ENCODE measurements at regions not wholly inside any gene's neighbourhood (a gene's known extent, or its start where the extent isn't known, plus 50 kb on each side); places are given as distances from the start of the nearest gene placed in this dataset.

GRCh38 chr2:187055463-187055862 is 206.5 kb upstream of the ZSWIM2 start:
- no peak overlapping the region for H3K4me3 ChIP-seq (ENCODE audit: low read depth, low read length)
- H3K36me3 ChIP-seq (ENCODE audit: control insufficient read depth in 2 of 2, insufficient read depth in 1 of 2, low read length in 2 of 2) = no peaks in the 10 kb centered on the region
- H3K4me1 ChIP-seq (ENCODE audit: control insufficient read depth, insufficient read depth, low read length) = no peaks in the 10 kb centered on the region
- H3K27ac ChIP-seq (ENCODE audit: extremely low read depth, low read depth, low read length) = no peak overlapping the region
- TF ChIP-seq ZNF621 (tag by site-specific recombination; IDR thresholded peaks at IDR 0.05) = no peak
- no peaks in the 10 kb centered on the region for H3K9me3 ChIP-seq (ENCODE audit: control insufficient read depth, insufficient read depth, low read depth, low read length)
- CTCF ChIA-PET = no interaction called here
- POLR2A ChIA-PET = no interaction called here

GRCh38 chr2:187054501-187055319 is 205.7 kb upstream of the ZSWIM2 start:
- POLR2A ChIA-PET = no interaction called here
- no peaks in the 10 kb centered on the region for H3K9me3 ChIP-seq (ENCODE audit: control insufficient read depth, insufficient read depth, low read depth, low read length)
- no peaks in the 10 kb centered on the region for H3K36me3 ChIP-seq (ENCODE audit: control insufficient read depth in 2 of 2, insufficient read depth in 1 of 2, low read length in 2 of 2)
- H3K4me1 ChIP-seq (ENCODE audit: control insufficient read depth, insufficient read depth, low read length) = no peaks in the 10 kb centered on the region
- CTCF ChIA-PET = interaction anchor here (0.7 to 0.9 kb wide), 2 partner anchors 9 to 67 kb away, joined by 3 read pairs; no protein-coding TSS in a partner anchor
- H3K27ac ChIP-seq (ENCODE audit: extremely low read depth, low read depth, low read length) = no peak overlapping the region
- TF ChIP-seq ZNF549 (tag by site-specific recombination; IDR thresholded peaks at IDR 0.05) = no peak
- no peak for TF ChIP-seq ZNF404 (tag by site-specific recombination; IDR thresholded peaks at IDR 0.05)
- TF ChIP-seq ZNF169 (tag by site-specific recombination; IDR thresholded peaks at IDR 0.05) = no peak
- no peak for TF ChIP-seq ZNF529 (tag by site-specific recombination; IDR thresholded peaks at IDR 0.05; ENCODE audit: insufficient replicate concordance)
- TF ChIP-seq ZNF776 (tag by site-specific recombination; IDR thresholded peaks at IDR 0.05; ENCODE audit: borderline replicate concordance) = no peak
- TF ChIP-seq SCRT2 (tag by site-specific recombination; IDR thresholded peaks at IDR 0.05) = no peak
- no peak for TF ChIP-seq HOXD13 (CRISPR knock-in tag; IDR thresholded peaks at IDR 0.05; ENCODE audit: borderline replicate concordance)
- no peak for TF ChIP-seq ZNF664 (tag by site-specific recombination; IDR thresholded peaks at IDR 0.05)
- TF ChIP-seq ZFHX2 (tag by site-specific recombination; conservative IDR thresholded peaks at IDR 0.05) = no peak
- no peak for TF ChIP-seq ZSCAN16 (tag by site-specific recombination; IDR thresholded peaks at IDR 0.05)
- TF ChIP-seq ZSCAN23 (tag by site-specific recombination; IDR thresholded peaks at IDR 0.05) = no peak
- TF ChIP-seq OVOL3 (tag by site-specific recombination; IDR thresholded peaks at IDR 0.05) = no peak
- TF ChIP-seq ZNF837 (tag by site-specific recombination; IDR thresholded peaks at IDR 0.05) = no peak
- no peak for TF ChIP-seq ZNF513 (tag by site-specific recombination; IDR thresholded peaks at IDR 0.05)
- H3K4me3 ChIP-seq (ENCODE audit: low read depth, low read length) = no peak overlapping the region

- no peak overlapping the region for H3K4me3 ChIP-seq (ENCODE audit: low read depth, low read length)
- H3K4me1 ChIP-seq (ENCODE audit: control insufficient read depth, insufficient read depth, low read length) = no peaks in the 10 kb centered on the region
- H3K9me3 ChIP-seq (ENCODE audit: control insufficient read depth, insufficient read depth, low read depth, low read length) = no peaks in the 10 kb centered on the region
- H3K36me3 ChIP-seq (ENCODE audit: control insufficient read depth in 2 of 2, insufficient read depth in 1 of 2, low read length in 2 of 2) = no peaks in the 10 kb centered on the region
- no peak overlapping the region for H3K27ac ChIP-seq (ENCODE audit: extremely low read depth, low read depth, low read length)
- ChIA-PET CTCF (no interaction called here), POLR2A (no interaction called here)
- TF ChIP-seq ZNF132 (tag by site-specific recombination; IDR thresholded peaks at IDR 0.05; ENCODE audit: borderline replicate concordance) (no peak), ZNF248 (tag by site-specific recombination; IDR thresholded peaks at IDR 0.05) (no peak), KLF16 (tag by site-specific recombination; IDR thresholded peaks at IDR 0.05) (no peak), ZNF768 (tag by site-specific recombination; IDR thresholded peaks at IDR 0.05) (no peak), GLIS2 (tag by site-specific recombination; IDR thresholded peaks at IDR 0.05) (no peak), HOXA7 (CRISPR knock-in tag; IDR thresholded peaks at IDR 0.05; ENCODE audit: borderline replicate concordance) (no peak), ZNF645 (tag by site-specific recombination; IDR thresholded peaks at IDR 0.05) (no peak), CTCF (tag by site-specific recombination; IDR thresholded peaks at IDR 0.05) (no peak), ZNF518A (tag by site-specific recombination; conservative IDR thresholded peaks at IDR 0.05; ENCODE audit: low read depth) (no peak)
Measured at GRCh38 chr2:187051350-187051749, 202.4 kb upstream of the ZSWIM2 start.

All from HEK293 (cell line).